ENCODE measurements at regions not wholly inside any gene's neighbourhood (a gene's known extent, or its start where the extent isn't known, plus 50 kb on each side); places are given as distances from the start of the nearest gene placed in this dataset.

- DNase-seq: no peak
These were observed 144.4 kb upstream of the SESN3 start for GRCh38 chr11:95375451-95375850.

GRCh38 chr11:95374105-95374504, 143.1 kb upstream of the SESN3 start:
- DNase-seq: no peak

- no peak for DNase-seq
These were observed 142.2 kb upstream of the SESN3 start for GRCh38 chr11:95373241-95373640.

DNA sequence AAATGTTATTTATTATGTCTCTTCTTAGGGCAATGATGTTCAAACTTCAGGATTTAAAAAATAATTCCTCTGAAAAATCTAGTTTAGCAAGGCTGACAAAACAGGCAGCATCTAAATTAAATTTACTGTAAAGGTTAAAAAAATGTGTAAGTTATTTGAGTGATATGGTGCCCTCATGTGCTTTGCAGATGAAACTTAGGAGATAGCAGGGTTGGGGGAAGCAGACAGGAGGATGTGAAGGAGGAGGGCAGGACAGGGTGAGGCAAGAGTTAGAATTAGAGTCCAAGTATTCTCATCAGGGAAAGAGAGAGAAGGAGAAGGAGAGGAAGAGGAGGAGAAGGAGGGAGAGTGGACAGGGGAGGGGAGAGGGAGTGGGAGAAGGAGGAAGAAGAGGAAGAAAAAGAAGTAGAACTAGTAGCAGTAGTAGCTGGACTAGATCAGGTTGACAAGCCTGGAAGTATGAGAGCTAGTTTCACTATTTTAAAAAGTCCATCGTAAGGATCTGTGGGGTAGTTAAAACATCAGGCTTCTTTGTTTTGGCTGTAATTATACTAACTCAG, 141.2 kb upstream of the SESN3 start:
- DNase-seq: no peak

DNA sequence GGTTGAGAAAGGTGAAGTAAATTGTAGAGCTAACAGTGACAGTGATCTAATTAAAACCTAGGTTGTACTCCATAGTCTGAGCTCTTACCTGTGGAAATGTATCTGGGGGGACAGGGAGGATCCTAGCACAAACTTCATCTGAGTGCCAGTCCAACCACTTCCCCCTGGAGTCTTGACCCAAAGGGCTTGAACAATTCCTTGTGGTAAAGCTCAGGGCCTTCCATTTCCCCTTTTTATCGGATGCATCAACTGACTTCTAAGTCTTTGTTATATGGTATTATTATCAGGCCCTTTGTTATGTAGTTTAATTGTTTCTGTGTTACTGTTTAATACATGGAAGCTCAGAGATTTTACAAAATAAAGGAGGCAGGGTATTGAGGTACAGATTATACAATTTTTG, 140.2 kb upstream of the SESN3 start:
- no peak for DNase-seq

- no peak for DNase-seq
These were observed 136.7 kb upstream of the SESN3 start for GRCh38 chr11:95367726-95368125.

DNA sequence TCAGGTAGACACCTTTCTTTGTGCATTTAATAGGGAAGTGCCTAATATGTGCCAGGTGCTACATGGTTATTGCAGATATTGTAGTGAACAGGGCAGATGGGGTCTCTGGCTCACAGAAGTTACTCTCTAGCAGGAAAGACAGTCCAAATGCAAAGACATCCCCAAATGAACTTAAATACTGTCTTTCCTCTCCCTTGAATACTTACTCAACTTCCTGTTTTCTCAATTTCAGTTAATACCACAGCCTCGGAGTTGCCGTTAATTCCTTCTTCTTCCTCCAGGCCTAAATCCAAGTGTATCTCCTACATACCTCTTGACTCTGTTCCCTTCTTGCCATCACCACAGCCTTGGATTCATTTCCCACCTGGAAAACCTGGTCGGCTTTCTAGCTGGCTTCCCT, 134.3 kb upstream of the SESN3 start:
- DNase-seq: no peak

DNA sequence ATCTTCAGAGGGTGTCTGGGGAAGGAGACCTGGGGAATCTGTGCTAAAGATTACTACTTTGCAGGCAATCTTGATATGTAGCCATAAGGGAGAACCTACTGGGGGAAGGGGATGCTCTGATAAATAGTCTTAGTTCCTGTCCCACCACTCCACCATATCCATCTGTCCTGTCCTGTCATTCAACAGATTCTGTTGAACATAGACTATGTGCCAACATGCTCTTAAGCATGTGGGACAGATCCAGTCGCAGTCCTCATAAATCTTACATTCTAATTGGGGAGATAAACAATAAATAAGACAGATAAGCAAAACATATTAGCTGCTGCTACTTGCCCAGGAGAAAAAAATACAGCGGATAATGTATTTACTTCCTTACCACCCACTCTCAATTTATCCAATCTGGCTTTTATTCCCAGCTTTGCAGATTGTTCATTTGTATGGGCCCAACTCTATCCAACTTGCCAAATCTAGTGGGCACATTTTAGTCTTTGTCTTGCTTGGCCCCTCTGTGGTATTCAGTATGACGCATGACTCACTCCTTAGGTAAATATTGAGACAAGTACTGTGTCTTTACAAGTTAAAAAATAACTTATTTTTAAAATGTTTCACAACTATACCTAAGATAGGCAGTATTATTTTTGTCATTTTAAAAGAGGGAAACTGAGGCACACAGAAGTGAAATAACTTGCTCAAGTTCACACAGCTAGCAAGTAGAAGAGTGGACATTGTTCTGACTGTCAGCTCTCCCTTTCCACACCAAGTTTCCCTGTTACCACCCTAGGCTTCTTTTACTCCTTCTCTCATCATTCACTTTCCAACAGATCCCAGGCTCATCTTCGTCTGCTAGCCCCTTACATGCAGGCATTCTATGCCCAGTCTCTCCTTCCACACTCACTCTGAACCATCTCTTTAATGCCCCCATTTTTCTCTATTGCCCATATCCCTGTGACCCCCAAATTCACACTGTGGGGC, 133.6 kb upstream of the SESN3 start:
- DNase-seq: no peak

DNA sequence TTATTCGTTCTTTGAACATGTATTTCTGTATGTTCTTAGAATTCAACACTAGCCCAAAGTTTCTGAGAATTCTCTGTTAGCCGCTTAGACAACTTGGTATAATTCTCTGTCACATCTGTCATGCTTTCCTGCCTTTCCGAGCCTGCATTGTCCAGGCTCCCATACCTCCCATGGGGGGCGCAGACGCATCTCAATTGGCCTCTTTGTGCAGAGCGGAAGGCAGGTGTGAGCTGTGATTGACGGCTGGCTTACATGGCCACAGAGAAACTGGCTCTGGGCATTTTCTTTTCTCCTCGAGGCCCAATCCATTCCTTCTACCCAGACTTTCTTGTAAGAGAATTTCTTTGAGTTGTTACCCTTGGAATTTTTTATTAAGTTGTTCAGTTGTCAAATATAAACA, 132.7 kb upstream of the SESN3 start:
- peak; percentile 60 for DNase-seq

GRCh38 chr11:95363164-95363563, 132.2 kb upstream of the SESN3 start:
- no peak for DNase-seq

DNA sequence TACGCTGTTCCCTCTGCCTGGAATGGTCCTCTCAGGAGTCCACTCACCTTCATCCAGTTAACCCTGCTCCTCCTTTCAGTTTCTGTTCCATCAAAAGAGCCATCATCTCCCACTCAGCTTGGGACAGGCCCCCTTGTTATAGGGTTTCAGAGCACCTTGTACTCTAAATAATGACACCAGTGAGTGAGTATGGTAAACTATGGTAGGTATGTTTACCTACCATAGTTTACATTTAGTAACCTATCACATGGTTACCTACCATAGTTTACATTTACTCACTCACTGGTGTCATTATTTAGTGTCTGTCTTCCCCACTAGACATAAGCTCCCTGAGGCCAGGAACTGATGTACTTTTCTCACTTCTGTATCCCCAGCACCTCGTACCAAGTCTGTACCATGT, 130.2 kb upstream of the SESN3 start:
- DNase-seq: no peak

DNA sequence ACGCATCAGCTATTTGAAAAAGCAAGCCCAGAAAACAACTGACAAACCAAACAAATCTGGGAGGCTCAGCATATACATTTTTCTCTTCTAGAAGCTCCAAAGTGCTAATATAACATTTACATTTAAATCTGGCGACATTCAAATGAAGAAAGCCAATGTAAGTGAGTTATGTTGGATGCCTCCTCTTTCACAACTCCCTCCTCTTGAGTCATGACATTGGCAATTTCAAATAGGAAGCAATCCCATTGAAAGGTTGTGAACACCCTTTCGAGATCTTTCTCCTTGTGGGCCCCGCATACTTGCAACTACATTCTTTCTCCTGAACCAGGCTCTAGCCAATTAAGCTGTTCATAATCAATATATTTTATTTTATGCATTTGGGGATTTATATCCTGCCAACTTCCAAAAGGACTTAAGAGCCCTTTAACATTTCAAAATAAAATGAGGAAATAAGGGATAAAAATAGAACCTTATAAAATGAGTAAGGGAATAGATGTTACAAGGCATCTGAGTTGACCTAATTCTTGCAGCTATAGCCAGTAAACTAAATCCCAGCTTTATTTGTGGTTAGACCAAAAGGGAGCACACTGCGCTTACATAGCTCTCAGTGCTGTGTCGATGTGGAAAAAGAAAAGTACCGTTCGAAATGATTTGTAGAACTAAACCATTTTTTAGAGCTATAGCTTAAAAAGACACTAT, 129.5 kb upstream of the SESN3 start:
- DNase-seq: no peak

DNA sequence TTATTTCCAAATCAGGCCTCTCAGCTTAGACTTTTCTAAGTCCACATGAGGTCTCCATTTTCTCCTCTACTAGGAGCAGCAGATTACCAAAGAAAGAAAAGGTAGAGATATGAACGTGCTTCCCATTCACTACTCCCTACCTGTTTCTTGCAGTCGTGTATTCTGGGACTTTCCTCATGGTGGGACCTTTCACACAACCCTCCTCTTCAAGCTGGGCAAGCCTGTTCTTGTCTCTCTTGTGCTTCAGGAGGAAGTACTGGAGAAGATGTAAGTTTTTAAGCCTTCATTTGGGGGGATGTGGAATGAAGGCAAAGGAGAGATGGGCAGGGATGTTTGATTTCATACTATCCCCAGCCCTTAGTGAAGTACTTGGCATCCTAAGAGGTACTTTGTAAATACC, 128.8 kb upstream of the SESN3 start:
- no peak for DNase-seq

GRCh38 chr11:95359341-95359663, 128.3 kb upstream of the SESN3 start:
- no peak for DNase-seq

GRCh38 chr11:95358511-95359340, 127.7 kb upstream of the SESN3 start:
- no peak for DNase-seq

- DNase-seq: no peak
These were observed 123.3 kb upstream of the SESN3 start for GRCh38 chr11:95354304-95354703.

GRCh38 chr11:95353706-95354105, 122.7 kb upstream of the SESN3 start:
- no peak for DNase-seq

DNA sequence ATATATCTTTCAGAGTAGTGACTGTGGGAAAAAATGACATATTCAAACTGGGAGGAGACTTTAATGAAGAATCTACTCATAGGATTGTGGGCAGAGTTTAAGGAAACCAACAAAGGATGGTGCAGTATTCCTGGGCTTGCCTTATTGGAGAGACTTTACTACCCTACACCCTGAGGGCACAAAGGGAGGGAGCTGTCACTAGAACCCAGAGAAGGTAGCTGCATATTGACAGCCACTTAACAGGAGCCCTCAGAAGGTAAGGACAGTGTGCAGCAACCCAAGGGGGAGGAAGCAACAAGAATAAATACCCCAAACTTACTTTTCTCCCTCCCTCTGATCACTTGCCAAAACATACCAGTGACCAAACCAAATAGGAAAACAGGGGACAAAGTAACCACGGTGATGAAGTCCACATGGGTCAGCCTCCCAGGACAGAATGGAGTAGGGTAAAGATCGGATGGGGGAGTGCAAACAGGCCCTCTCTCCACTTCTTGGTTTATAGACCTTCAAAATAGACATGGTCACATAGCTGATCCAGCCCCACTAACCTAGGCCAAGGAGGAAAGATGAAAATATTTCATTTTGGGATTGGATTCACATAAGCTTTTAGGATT, 121.8 kb upstream of the SESN3 start:
- no peak for DNase-seq

GRCh38 chr11:95349345-95349942, 118.4 kb upstream of the SESN3 start:
- no peak for DNase-seq

GRCh38 chr11:95346265-95346664, 115.3 kb upstream of the SESN3 start:
- DNase-seq: no peak

DNA sequence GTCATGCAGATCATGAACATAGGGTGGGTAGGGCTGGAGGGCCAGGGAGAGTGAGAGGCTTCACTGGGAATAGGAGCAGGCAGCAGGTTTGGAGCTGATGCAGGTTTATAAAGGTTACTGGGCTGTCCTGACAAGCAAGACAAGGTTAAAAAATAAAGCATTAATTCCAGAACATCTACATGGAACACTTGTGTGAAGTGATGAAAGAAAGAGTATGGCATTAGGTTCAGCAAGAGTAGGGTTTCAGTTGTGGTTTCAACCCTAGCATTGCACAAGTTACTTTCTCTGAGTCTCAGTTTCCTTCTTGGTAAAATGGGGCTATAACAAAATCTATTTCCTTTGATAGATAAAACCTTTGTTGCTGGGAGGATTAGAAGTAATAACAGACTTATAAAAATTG, 114.6 kb upstream of the SESN3 start:
- no peak for DNase-seq

DNA sequence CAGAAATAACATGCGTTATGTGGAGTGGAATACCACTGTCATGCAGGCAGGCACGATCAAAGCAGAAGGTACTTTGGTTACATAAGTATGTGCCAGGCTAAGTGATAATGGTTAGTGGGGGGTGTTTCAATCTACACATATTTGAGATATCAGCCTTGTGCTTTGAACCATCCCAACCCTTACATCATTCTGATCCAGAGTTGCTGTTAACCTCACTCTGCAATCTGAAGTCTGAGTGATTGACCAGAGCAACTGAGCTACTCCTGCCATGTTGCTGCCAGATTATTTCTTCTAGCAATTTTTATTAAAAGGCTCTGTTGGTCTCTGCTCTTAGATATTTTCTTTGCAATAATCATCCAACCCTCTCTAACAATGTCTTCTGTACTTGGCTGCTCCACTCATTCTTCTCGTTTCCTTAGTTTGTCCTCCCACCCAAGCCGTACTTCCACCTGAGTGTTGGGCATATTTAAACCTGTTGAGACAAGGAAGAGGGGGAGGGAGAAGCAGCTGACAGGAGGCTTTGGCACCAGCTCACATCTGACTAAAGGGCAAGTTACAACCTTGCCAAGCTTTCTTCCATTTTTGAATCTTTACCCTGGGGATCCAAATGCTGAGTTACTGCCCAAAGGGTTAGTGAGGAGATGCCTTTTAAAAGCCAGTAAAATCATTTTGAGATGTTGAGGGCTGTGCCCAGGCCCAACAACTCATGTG, 114.1 kb upstream of the SESN3 start:
- no peak for DNase-seq
